Chondrocyte (in vitro differentiated cells): ENCODE measurements at regions not wholly inside any gene's neighbourhood (a gene's known extent, or its start where the extent isn't known, plus 50 kb on each side); places are given as distances from the start of the nearest gene placed in this dataset.

Experiments used
- DNase-seq: peaks from one replicate; pipeline ENCODE4 v3.0.0; 2021; ENCODE audit warnings: mixed read lengths, low spot score
- H3K27ac Mint-ChIP-seq: one replicate; pipeline ENCODE4 v1.8.0; 2021; ENCODE audit warnings: mild to moderate bottlenecking, moderate library complexity, mixed read lengths; ENCODE audit not compliant: unreplicated experiment
- H3K27me3 Mint-ChIP-seq: 2 replicates; pipeline ENCODE4 v1.8.0; 2021; ENCODE audit warnings: low read depth, mixed read lengths
- H3K36me3 Mint-ChIP-seq: 2 replicates; pipeline ENCODE4 v1.8.0; 2021; ENCODE audit warnings: low read depth, mixed read lengths
- H3K4me1 Mint-ChIP-seq: 2 replicates; pipeline ENCODE4 v1.8.0; 2021; ENCODE audit warnings: low read depth, mild to moderate bottlenecking, mixed read lengths
- H3K4me3 Mint-ChIP-seq: one replicate; pipeline ENCODE4 v1.8.0; 2021; ENCODE audit warnings: mild to moderate bottlenecking, moderate library complexity, mixed read lengths; ENCODE audit not compliant: unreplicated experiment
- H3K9me3 Mint-ChIP-seq: 2 replicates; pipeline ENCODE4 v1.8.0; 2021; ENCODE audit warnings: low read depth, mixed read lengths
- CTCF ChIP-seq: fragments of 200-600 bp; sonication (generic); IDR thresholded peaks from 2 replicates; pipeline ENCODE4 v1.5.0; 2021; ENCODE audit warnings: antibody characterized with exemption, mild to moderate bottlenecking, moderate library complexity

DNA sequence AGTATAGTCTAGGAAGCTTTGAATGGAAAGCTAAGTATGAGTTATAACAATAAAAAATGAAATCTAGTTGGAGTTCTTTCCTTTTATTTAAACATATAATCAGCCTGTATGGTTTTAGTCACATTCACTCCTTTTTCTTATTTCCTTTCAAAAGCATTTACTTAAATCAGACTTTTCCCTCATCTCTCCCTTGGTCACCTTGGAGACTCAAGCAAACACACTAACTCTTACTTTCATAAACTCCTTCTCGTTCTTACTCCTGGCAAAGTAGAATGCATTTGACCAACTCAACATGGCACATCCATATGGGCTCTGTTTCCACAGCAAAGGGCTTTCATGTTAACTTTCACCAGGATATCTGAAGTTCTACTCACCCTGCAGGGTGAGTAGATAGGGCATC, 400.0 kb downstream of the LMO7 start:
- no peak overlapping the region for H3K4me3 Mint-ChIP-seq
- peaks cover 14% of the 10 kb centered on the region for H3K4me1 Mint-ChIP-seq
- H3K27ac Mint-ChIP-seq, result no peak overlapping the region
- no peaks in the 10 kb centered on the region for H3K36me3 Mint-ChIP-seq
- TF ChIP-seq CTCF, result no peak
- no peaks in the 10 kb centered on the region for H3K27me3 Mint-ChIP-seq
- H3K9me3 Mint-ChIP-seq, result peaks cover 4% of the 10 kb centered on the region
- no peak for DNase-seq

GRCh38 chr13:76035711-76036110, 399.6 kb downstream of the LMO7 start:
- DNase-seq, result no peak
- Mint-ChIP-seq H3K27me3 (no peaks in the 10 kb centered on the region), H3K36me3 (no peaks in the 10 kb centered on the region), H3K9me3 (peaks cover 4% of the 10 kb centered on the region), H3K4me1 (peaks cover 14% of the 10 kb centered on the region), H3K27ac (no peak overlapping the region), H3K4me3 (no peak overlapping the region)
- no peak for TF ChIP-seq CTCF

DNA sequence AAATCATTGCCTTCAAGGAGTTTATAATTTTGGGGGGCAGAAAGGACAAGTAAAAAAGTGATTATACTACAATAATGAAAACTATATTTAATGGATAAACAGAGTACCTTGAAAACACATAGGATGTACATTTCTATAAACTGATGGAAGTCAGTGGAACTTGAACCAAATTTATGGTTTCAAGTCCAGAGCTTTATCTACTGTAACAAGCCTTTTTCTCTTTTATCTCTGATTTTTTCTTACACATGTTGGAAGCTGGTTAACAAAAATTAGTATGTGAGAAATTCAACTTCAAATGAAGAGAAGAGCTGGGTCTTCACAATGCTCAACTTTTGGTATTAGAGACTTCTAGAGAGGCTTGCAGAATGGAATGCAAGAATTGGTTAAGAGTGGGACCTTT, 393.6 kb downstream of the LMO7 start:
- no peak for DNase-seq
- Mint-ChIP-seq H3K27ac (no peak overlapping the region), H3K27me3 (no peaks in the 10 kb centered on the region), H3K4me3 (no peak overlapping the region), H3K4me1 (no peaks in the 10 kb centered on the region), H3K9me3 (peaks cover 8% of the 10 kb centered on the region), H3K36me3 (peaks cover 3% of the 10 kb centered on the region)
- no peak for TF ChIP-seq CTCF

GRCh38 chr13:76029088-76029487, 393.0 kb downstream of the LMO7 start:
- H3K27ac Mint-ChIP-seq, result no peak overlapping the region
- peaks cover 11% of the 10 kb centered on the region for H3K9me3 Mint-ChIP-seq
- DNase-seq, result no peak
- H3K36me3 Mint-ChIP-seq, result peaks cover 3% of the 10 kb centered on the region
- H3K4me1 Mint-ChIP-seq, result peaks cover under 1% of the 10 kb centered on the region
- no peak overlapping the region for H3K4me3 Mint-ChIP-seq
- TF ChIP-seq CTCF, result no peak
- no peaks in the 10 kb centered on the region for H3K27me3 Mint-ChIP-seq

- no peak for TF ChIP-seq CTCF
- Mint-ChIP-seq H3K27me3 (no peaks in the 10 kb centered on the region), H3K9me3 (peaks cover 15% of the 10 kb centered on the region), H3K4me1 (peaks cover 16% of the 10 kb centered on the region), H3K4me3 (no peak overlapping the region), H3K27ac (no peak overlapping the region), H3K36me3 (peaks cover 6% of the 10 kb centered on the region)
- no peak for DNase-seq
Measured at GRCh38 chr13:76027131-76027530, 391.0 kb downstream of the LMO7 start.
